HepG2 (cell line): ENCODE measurements at regions not wholly inside any gene's neighbourhood (a gene's known extent, or its start where the extent isn't known, plus 50 kb on each side); places are given as distances from the start of the nearest gene placed in this dataset.

Experiments used
- BRF2 ChIP-seq: sonication (generic); formaldehyde crosslinking; IDR thresholded peaks from 2 replicates; pipeline ENCODE4 v1.8.1; 2022; ENCODE audit warnings: mild to moderate bottlenecking, missing genetic modification reagents
- GATA4 ChIP-seq: sonication (generic); IDR thresholded peaks from 2 replicates; pipeline ENCODE4 v1.6.1; 2016; ENCODE audit warnings: antibody characterized with exemption, low read depth, borderline replicate concordance
- GZF1 ChIP-seq: sonication (generic); formaldehyde crosslinking; IDR thresholded peaks from 2 replicates; pipeline ENCODE4 v1.5.1; 2020; ENCODE audit warnings: mild to moderate bottlenecking, missing genetic modification reagents
- HBP1 ChIP-seq: IDR thresholded peaks from 2 replicates; pipeline ENCODE4 v1.6.1; 2016; ENCODE audit warnings: low read depth, control low read depth
- HMGA1 ChIP-seq: sonication (generic); formaldehyde crosslinking; conservative IDR thresholded peaks from 2 replicates; pipeline ENCODE4 v1.4.0; 2020; ENCODE audit warnings: missing genetic modification reagents
- HNF4A ChIP-seq: sonication (generic); formaldehyde crosslinking; IDR thresholded peaks from 2 replicates; pipeline ENCODE4 v1.4.0; 2020; ENCODE audit warnings: missing genetic modification reagents
- HOXA5 ChIP-seq: sonication (generic); formaldehyde crosslinking; IDR thresholded peaks from 2 replicates; pipeline ENCODE4 v1.4.0; 2020; ENCODE audit warnings: missing genetic modification reagents
- LCORL ChIP-seq, 2 experiments: fragments of 450-650 bp in 1 of 2; sonication (generic) in 1 of 2; formaldehyde crosslinking in 1 of 2; IDR thresholded peaks; 2 replicates each; pipeline versions ENCODE4 v1.5.0 to v1.6.1; 2017 to 2020; ENCODE audit warnings: antibody characterized with exemption in 1 of 2, missing genetic modification reagents in 1 of 2
- MLXIP ChIP-seq: sonication (generic); formaldehyde crosslinking; IDR thresholded peaks from 2 replicates; pipeline ENCODE4 v1.9.0; 2021; ENCODE audit warnings: missing genetic modification reagents, borderline replicate concordance
- MZF1 ChIP-seq: sonication (generic); formaldehyde crosslinking; IDR thresholded peaks from 2 replicates; pipeline ENCODE4 v1.8.1; 2023; ENCODE audit warnings: mild to moderate bottlenecking, missing genetic modification reagents, borderline replicate concordance
- NR2F1 ChIP-seq, 2 experiments: fragments of 450-650 bp in 1 of 2; formaldehyde crosslinking in 1 of 2; IDR thresholded peaks; 2 replicates each; pipeline versions ENCODE4 v1.5.0 to v1.6.1; 2016 to 2020; ENCODE audit warnings: mild to moderate bottlenecking in 1 of 2, missing compliant biosample characterization in 1 of 2, missing genetic modification reagents in 1 of 2, moderate library complexity in 1 of 2
- SAFB2 ChIP-seq: sonication (generic); formaldehyde crosslinking; IDR thresholded peaks from 2 replicates; pipeline ENCODE4 v1.5.1; 2020; ENCODE audit warnings: missing genetic modification reagents, low read depth, mild to moderate bottlenecking, borderline replicate concordance
- SIN3A ChIP-seq: IDR thresholded peaks from 2 replicates; pipeline ENCODE4 v1.6.1; 2011; ENCODE audit warnings: low read depth, mild to moderate bottlenecking, control low read depth, low read length, borderline replicate concordance
- SP5 ChIP-seq: IDR thresholded peaks from 2 replicates; pipeline ENCODE4 v1.6.1; 2016; ENCODE audit warnings: low read depth, borderline replicate concordance
- ZBTB3 ChIP-seq: sonication (generic); formaldehyde crosslinking; IDR thresholded peaks from 2 replicates; pipeline ENCODE4 v1.4.0; 2020; ENCODE audit warnings: low read depth, mild to moderate bottlenecking, moderate library complexity, missing genetic modification reagents, borderline replicate concordance
- ZNF20 ChIP-seq: sonication (generic); formaldehyde crosslinking; IDR thresholded peaks from 2 replicates; pipeline ENCODE4 v1.4.0; 2020; ENCODE audit warnings: mild to moderate bottlenecking, moderate library complexity, missing genetic modification reagents
- ZNF274 ChIP-seq: sonication (generic); formaldehyde crosslinking; IDR thresholded peaks from 2 replicates; pipeline ENCODE4 v1.5.1; 2020; ENCODE audit warnings: mild to moderate bottlenecking, missing genetic modification reagents
- ZNF597 ChIP-seq: sonication (generic); formaldehyde crosslinking; IDR thresholded peaks from 2 replicates; pipeline ENCODE4 v1.5.0; 2020; ENCODE audit warnings: missing genetic modification reagents
- ZNF788 ChIP-seq: sonication (generic); formaldehyde crosslinking; IDR thresholded peaks from 2 replicates; pipeline ENCODE4 v1.5.0; 2020; ENCODE audit warnings: mild to moderate bottlenecking, missing genetic modification reagents, borderline replicate concordance
- ZNF839 ChIP-seq: sonication (generic); formaldehyde crosslinking; IDR thresholded peaks from 2 replicates; pipeline ENCODE4 v1.4.0; 2020; ENCODE audit warnings: missing genetic modification reagents, mild to moderate bottlenecking, borderline replicate concordance
- ZSCAN31 ChIP-seq: sonication (generic); formaldehyde crosslinking; IDR thresholded peaks from 2 replicates; pipeline ENCODE4 v1.5.0; 2020; ENCODE audit warnings: low read depth, mild to moderate bottlenecking, missing genetic modification reagents
- ZSCAN5A ChIP-seq: sonication (generic); formaldehyde crosslinking; IDR thresholded peaks from 2 replicates; pipeline ENCODE4 v1.8.0; 2022; ENCODE audit warnings: mild to moderate bottlenecking, missing genetic modification reagents, borderline replicate concordance

- TF ChIP-seq ZSCAN5A (CRISPR knock-in tag) (no peak), HBP1 (no peak), NR2F1 (CRISPR knock-in tag; IDR thresholded peaks at IDR 0.05) (peak in 1 of 2 experiments; percentile 63; a peak in 1 of 4 replicates), MZF1 (CRISPR knock-in tag) (0 out of 2 replicates have a peak, but pooled peaks have one; percentile 2), SIN3A (no peak), HOXA5 (no peak), GZF1 (CRISPR knock-in tag) (no peak), ZNF274 (CRISPR knock-in tag) (no peak), ZNF20 (CRISPR knock-in tag) (no peak), SP5 (no peak), ZNF839 (CRISPR knock-in tag) (no peak), SAFB2 (CRISPR knock-in tag) (no peak), GATA4 (no peak), LCORL (IDR thresholded peaks at IDR 0.05) (no peak), LCORL (CRISPR knock-in tag; IDR thresholded peaks at IDR 0.05) (peak; percentile 84), ZNF597 (CRISPR knock-in tag) (no peak), ZNF788 (CRISPR knock-in tag) (no peak), ZBTB3 (CRISPR knock-in tag) (no peak), BRF2 (CRISPR knock-in tag) (no peak), ZSCAN31 (CRISPR knock-in tag) (no peak), HNF4A (peak; percentile 78), HMGA1 (CRISPR knock-in tag) (no peak), MLXIP (CRISPR knock-in tag) (peak; percentile 90)
Observed at GRCh38 chr1:67552336-67552759, 122.1 kb upstream of the SERBP1 start (continued).
